ENCODE measurements at regions not wholly inside any gene's neighbourhood (a gene's known extent, or its start where the extent isn't known, plus 50 kb on each side); places are given as distances from the start of the nearest gene placed in this dataset.

DNA sequence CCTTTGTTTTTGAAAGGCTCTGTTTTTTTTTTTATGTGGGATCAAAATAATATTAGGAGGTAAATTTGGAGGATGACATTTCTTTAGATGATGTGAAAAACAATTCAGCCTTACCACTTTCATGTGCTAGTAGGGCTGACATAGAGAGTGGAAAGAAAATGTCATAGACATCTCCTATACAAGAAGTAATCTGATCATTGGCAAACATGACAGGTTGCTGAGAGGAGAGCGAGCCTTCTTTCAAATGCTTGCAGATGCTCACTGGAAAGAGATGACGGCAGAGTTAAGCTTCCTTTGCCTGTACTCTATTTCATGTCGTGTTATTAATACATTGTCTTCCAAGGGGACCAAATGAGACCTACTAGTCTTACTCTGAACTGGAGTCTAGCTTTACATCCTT, 160.1 kb upstream of the DAP start:
- no peak overlapping the region for H3K4me3 ChIP-seq (ENCODE audit: low read depth, low read length)
- TF ChIP-seq, protein P1, sequence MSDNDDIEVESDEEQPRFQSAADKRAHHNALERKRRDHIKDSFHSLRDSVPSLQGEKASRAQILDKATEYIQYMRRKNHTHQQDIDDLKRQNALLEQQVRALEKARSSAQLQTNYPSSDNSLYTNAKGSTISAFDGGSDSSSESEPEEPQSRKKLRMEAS (IDR thresholded peaks at IDR 0.05; ENCODE audit: low read depth, low read length) = no peak
- TF ChIP-seq POLR2A (IDR thresholded peaks at IDR 0.05; ENCODE audit: extremely low read depth, insufficient read length) (no peak), MYC (IDR thresholded peaks at IDR 0.05; ENCODE audit: low read depth, low read length) (no peak)
- TF ChIP-seq, protein P2, sequence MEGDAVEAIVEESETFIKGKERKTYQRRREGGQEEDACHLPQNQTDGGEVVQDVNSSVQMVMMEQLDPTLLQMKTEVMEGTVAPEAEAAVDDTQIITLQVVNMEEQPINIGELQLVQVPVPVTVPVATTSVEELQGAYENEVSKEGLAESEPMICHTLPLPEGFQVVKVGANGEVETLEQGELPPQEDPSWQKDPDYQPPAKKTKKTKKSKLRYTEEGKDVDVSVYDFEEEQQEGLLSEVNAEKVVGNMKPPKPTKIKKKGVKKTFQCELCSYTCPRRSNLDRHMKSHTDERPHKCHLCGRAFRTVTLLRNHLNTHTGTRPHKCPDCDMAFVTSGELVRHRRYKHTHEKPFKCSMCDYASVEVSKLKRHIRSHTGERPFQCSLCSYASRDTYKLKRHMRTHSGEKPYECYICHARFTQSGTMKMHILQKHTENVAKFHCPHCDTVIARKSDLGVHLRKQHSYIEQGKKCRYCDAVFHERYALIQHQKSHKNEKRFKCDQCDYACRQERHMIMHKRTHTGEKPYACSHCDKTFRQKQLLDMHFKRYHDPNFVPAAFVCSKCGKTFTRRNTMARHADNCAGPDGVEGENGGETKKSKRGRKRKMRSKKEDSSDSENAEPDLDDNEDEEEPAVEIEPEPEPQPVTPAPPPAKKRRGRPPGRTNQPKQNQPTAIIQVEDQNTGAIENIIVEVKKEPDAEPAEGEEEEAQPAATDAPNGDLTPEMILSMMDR (IDR thresholded peaks at IDR 0.05; ENCODE audit: low read depth, low read length) = no peak
- DNase-seq (ENCODE audit: low read depth) = no peak

DNA sequence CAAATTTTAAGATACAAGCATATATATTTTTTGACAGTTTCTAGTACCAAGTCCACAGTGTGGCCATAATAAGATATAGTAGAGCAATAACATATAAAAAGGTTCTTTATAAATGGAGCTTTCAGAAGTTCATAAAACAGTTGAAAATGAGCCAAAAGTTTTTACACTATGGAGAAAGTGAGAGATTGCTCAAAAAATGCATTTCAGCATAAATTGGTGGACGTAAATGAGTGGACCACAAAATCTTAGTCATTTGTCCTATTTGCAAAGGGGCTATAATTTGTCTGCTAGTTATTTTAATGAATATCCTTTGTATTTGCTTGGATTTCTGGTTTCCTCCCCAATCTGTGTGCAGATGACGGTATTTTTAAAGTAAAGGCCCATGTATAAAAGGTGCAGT, 159.4 kb upstream of the DAP start:
- TF ChIP-seq, protein P1 (IDR thresholded peaks at IDR 0.05; ENCODE audit: low read depth, low read length) = no peak
- no peak for TF ChIP-seq POLR2A (IDR thresholded peaks at IDR 0.05; ENCODE audit: extremely low read depth, insufficient read length)
- TF ChIP-seq, protein P2 (IDR thresholded peaks at IDR 0.05; ENCODE audit: low read depth, low read length) = no peak
- no peak for TF ChIP-seq MYC (IDR thresholded peaks at IDR 0.05; ENCODE audit: low read depth, low read length)
- no peak for DNase-seq (ENCODE audit: low read depth)
- H3K4me3 ChIP-seq (ENCODE audit: low read depth, low read length) = no peak overlapping the region

DNA sequence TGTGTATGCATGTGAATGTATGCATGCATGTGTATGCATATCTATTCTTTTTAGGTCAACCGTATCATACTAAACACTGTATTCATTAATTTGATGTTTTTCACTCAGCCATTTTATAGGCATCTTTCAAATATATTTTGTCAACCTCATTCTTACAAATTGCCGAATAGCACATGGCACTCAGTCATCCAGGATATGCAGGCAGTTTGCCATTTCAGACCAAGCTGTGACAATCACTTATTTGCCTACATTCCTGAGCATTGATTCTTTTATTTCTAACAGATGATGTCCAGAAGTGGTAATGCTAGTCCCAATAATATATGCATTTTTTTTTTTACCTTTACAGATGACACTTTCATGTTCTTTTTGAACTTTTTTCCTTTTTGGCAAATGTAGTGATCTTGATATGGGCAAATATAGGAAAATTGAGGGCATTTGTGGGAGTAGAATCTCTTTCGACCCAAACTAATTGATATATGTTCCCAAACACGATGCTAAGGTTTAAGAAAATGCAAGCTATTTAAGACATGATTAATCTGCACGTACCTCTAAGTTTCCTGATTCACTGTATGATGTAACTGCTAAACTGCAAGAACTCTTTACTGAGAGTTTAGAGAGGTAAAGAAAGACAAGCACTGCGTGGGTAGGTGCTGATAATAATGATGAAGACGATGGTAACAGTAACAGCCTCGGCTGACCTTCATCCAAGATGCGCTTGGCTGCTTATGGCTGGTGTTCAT, 153.9 kb upstream of the DAP start:
- DNase-seq (ENCODE audit: low read depth) = no peak
- H3K4me3 ChIP-seq (ENCODE audit: low read depth, low read length) = no peak overlapping the region
- TF ChIP-seq MYC (IDR thresholded peaks at IDR 0.05; ENCODE audit: low read depth, low read length) (no peak), POLR2A (IDR thresholded peaks at IDR 0.05; ENCODE audit: extremely low read depth, insufficient read length) (no peak)
- TF ChIP-seq, protein P1 (IDR thresholded peaks at IDR 0.05; ENCODE audit: low read depth, low read length) = no peak
- TF ChIP-seq, protein P2 (IDR thresholded peaks at IDR 0.05; ENCODE audit: low read depth, low read length) = no peak

DNA sequence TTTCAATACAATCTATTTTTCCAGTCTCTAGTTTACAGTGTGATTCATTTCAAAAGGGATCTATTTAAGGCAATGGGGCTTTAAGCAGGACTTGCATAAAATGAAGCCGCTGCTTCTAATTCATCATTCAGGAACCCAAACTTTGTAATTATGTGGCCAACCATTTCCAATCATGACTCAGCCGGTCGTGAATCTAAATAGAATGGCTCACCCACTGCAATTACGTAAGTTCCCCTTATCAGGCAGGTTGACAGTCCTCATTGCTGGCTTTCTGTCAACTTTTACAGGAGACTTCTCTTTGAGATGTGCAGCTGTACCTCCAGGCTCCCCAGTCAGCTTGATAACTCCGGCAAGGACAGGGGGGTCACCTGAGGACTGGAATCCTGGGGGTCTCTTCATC, 152.8 kb upstream of the DAP start:
- TF ChIP-seq, protein P1 (IDR thresholded peaks at IDR 0.05; ENCODE audit: low read depth, low read length) = peak; percentile 76
- no peak for TF ChIP-seq POLR2A (IDR thresholded peaks at IDR 0.05; ENCODE audit: extremely low read depth, insufficient read length)
- TF ChIP-seq, protein P2 (IDR thresholded peaks at IDR 0.05; ENCODE audit: low read depth, low read length) = no peak
- TF ChIP-seq MYC (IDR thresholded peaks at IDR 0.05; ENCODE audit: low read depth, low read length) = peak; percentile 59
- DNase-seq (ENCODE audit: low read depth) = peak; percentile 95
- H3K4me3 ChIP-seq (ENCODE audit: low read depth, low read length) = no peak overlapping the region

DNA sequence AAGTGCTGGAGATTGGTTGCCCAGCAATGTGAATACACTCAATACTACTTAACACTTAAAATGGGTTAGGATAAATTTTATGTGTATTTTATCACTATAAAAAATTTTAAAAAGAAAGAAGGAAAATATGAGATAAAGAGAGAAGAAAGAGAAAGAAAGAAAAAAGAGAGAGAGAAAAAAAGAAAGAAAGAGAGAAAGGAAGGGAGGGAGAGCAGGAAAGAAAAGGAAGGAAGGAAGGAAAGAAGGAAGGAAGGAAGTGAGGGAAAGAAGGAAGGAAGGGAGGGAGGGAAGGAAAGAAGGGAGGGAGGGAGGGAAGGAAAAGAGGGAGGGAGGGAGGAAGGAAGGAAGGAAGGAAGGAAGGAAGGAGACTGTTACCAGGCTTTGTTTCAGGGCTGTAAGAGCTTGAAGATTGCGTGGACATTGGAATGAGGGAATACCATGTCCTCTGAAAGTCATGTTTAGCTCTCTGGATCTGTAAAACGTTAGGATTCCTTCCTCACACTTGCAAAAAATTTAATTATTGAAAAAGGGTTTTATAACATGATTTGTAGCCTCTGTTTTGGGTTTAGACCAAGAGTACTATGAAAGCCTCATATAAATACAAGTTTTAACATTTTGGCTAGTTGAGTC, 152.3 kb upstream of the DAP start:
- no peak for TF ChIP-seq MYC (IDR thresholded peaks at IDR 0.05; ENCODE audit: low read depth, low read length)
- TF ChIP-seq, protein P1 (IDR thresholded peaks at IDR 0.05; ENCODE audit: low read depth, low read length) = no peak

DNA sequence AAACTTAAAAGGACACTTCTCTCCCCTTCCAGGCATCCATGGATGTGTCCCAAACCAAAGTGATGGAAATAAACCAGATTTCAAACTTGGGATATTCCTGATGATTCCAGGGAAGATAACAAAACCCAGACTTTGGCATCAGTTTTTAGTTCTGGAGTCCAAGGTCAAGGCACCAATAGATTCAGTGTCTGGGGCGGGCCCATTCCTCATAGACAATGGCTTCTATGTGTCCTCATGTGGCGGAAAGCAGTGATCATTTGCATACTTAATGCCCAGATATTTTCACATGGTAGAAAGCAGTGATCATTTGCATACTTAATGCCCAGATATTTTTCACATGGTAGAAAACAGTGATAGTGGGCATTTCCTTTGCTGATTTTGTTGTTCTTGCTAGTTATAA, 151.4 kb upstream of the DAP start:
- no peak for DNase-seq (ENCODE audit: low read depth)

More for the DNA sequence above, 152.3 kb upstream of the DAP start:
- no peak for DNase-seq (ENCODE audit: low read depth)
- no peak overlapping the region for H3K4me3 ChIP-seq (ENCODE audit: low read depth, low read length)

More for the DNA sequence above, 151.4 kb upstream of the DAP start:
- TF ChIP-seq MYC (IDR thresholded peaks at IDR 0.05; ENCODE audit: low read depth, low read length) (no peak), POLR2A (IDR thresholded peaks at IDR 0.05; ENCODE audit: extremely low read depth, insufficient read length) (no peak)
- TF ChIP-seq, protein P2 (IDR thresholded peaks at IDR 0.05; ENCODE audit: low read depth, low read length) = no peak
- TF ChIP-seq, protein P1 (IDR thresholded peaks at IDR 0.05; ENCODE audit: low read depth, low read length) = no peak
- H3K4me3 ChIP-seq (ENCODE audit: low read depth, low read length) = no peak overlapping the region
